ENCODE measurements at regions not wholly inside any gene's neighbourhood (a gene's known extent, or its start where the extent isn't known, plus 50 kb on each side); places are given as distances from the start of the nearest gene placed in this dataset.

- Histone ChIP-seq H3K27me3 (no peaks in the 10 kb centered on the region), H3K27ac (no peak overlapping the region), H3K4me3 (no peak overlapping the region), H3K9me3 (no peaks in the 10 kb centered on the region), H3K36me3 (no peaks in the 10 kb centered on the region), H3K4me1 (no peaks in the 10 kb centered on the region)
- no peak for DNase-seq
- no peak for TF ChIP-seq POLR2A (IDR thresholded peaks at IDR 0.05)
- TF ChIP-seq, protein P1, sequence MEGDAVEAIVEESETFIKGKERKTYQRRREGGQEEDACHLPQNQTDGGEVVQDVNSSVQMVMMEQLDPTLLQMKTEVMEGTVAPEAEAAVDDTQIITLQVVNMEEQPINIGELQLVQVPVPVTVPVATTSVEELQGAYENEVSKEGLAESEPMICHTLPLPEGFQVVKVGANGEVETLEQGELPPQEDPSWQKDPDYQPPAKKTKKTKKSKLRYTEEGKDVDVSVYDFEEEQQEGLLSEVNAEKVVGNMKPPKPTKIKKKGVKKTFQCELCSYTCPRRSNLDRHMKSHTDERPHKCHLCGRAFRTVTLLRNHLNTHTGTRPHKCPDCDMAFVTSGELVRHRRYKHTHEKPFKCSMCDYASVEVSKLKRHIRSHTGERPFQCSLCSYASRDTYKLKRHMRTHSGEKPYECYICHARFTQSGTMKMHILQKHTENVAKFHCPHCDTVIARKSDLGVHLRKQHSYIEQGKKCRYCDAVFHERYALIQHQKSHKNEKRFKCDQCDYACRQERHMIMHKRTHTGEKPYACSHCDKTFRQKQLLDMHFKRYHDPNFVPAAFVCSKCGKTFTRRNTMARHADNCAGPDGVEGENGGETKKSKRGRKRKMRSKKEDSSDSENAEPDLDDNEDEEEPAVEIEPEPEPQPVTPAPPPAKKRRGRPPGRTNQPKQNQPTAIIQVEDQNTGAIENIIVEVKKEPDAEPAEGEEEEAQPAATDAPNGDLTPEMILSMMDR (IDR thresholded peaks at IDR 0.05): no peak
Measured at GRCh38 chr12:17381211-17381610, 708.8 kb downstream of the RERGL start.

GRCh38 chr12:17372508-17372907, 717.5 kb downstream of the RERGL start:
- no peaks in the 10 kb centered on the region for H3K36me3 ChIP-seq
- H3K9me3 ChIP-seq: no peaks in the 10 kb centered on the region
- no peak for DNase-seq
- no peak overlapping the region for H3K4me3 ChIP-seq
- TF ChIP-seq, protein P1 (IDR thresholded peaks at IDR 0.05): no peak
- TF ChIP-seq POLR2A (IDR thresholded peaks at IDR 0.05): no peak
- H3K4me1 ChIP-seq: no peaks in the 10 kb centered on the region
- no peak overlapping the region for H3K27ac ChIP-seq
- no peaks in the 10 kb centered on the region for H3K27me3 ChIP-seq

GRCh38 chr12:17371491-17372215, 718.3 kb downstream of the RERGL start:
- no peaks in the 10 kb centered on the region for H3K36me3 ChIP-seq
- H3K27ac ChIP-seq: no peak overlapping the region
- TF ChIP-seq, protein P1 (IDR thresholded peaks at IDR 0.05): no peak
- TF ChIP-seq POLR2A (IDR thresholded peaks at IDR 0.05): no peak
- no peak overlapping the region for H3K4me3 ChIP-seq
- H3K27me3 ChIP-seq: no peaks in the 10 kb centered on the region
- H3K9me3 ChIP-seq: no peaks in the 10 kb centered on the region
- no peak for DNase-seq
- H3K4me1 ChIP-seq: no peaks in the 10 kb centered on the region

DNA sequence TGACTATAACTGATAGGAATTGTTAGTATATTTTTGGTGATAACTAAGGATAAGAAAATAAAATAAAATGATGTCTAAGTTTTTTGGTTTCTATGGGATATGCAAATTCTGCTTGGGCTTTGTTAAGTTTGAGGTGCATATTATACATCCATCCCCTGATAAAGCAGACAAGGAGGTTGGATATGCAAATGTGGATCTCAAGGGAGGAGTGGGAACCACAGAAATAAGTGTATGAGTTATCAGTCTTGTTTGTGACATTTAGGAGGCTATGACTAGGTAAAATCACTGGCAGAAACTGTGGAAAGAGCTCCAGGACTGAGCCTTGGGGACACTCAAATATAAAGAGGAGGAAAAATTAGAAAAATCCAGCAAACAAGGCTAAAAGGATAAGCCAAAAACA, 719.4 kb downstream of the RERGL start:
- Histone ChIP-seq H3K27ac (no peak overlapping the region), H3K4me1 (no peaks in the 10 kb centered on the region), H3K36me3 (no peaks in the 10 kb centered on the region), H3K27me3 (no peaks in the 10 kb centered on the region), H3K9me3 (no peaks in the 10 kb centered on the region), H3K4me3 (no peak overlapping the region)
- DNase-seq: no peak
- TF ChIP-seq POLR2A (IDR thresholded peaks at IDR 0.05): no peak
- TF ChIP-seq, protein P1 (IDR thresholded peaks at IDR 0.05): no peak

DNA sequence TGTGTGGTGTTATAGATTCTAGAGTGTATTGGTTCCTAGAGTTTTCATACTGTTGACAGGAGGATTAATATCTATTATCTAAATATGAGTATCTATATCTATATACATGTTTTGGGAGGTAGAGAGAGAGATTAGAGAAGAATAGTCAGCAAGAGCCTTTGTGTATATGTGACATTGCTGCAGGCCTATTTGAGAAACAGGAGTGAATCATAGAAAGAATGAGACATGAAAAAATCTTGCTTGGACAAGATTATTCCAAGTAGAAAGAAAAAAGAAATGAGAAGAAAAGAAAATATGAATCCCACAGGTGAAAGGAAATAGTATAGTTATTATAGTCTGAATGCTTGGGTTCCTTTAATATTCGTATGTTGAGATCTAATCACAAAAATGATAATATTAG, 720.4 kb downstream of the RERGL start:
- H3K4me1 ChIP-seq: no peaks in the 10 kb centered on the region
- TF ChIP-seq, protein P1 (IDR thresholded peaks at IDR 0.05): no peak
- TF ChIP-seq POLR2A (IDR thresholded peaks at IDR 0.05): no peak
- H3K27ac ChIP-seq: no peak overlapping the region
- H3K27me3 ChIP-seq: no peaks in the 10 kb centered on the region
- H3K36me3 ChIP-seq: no peaks in the 10 kb centered on the region
- DNase-seq: no peak
- no peaks in the 10 kb centered on the region for H3K9me3 ChIP-seq
- H3K4me3 ChIP-seq: no peak overlapping the region

DNA sequence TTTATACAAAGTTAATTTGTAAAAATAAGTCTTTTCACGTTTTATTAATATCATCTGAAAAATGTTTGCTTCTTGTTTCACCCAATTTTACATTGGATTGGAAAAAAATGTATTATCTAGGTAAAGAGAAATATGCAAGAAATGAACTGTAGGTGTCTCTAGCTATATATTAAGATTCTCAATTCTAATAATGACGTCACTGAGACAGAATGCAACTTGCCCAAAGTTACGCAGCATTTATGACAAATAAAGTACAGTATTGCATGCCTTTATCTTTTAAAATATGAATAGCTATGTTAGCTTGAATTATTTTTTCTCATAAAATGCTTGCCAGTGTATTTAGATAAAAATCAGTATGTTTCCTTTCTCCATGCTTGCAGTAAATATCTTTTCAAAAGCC, 728.8 kb downstream of the RERGL start:
- H3K27ac ChIP-seq: no peak overlapping the region
- H3K4me1 ChIP-seq: no peaks in the 10 kb centered on the region
- no peak for DNase-seq
- H3K9me3 ChIP-seq: no peaks in the 10 kb centered on the region
- no peaks in the 10 kb centered on the region for H3K36me3 ChIP-seq
- H3K4me3 ChIP-seq: no peak overlapping the region
- TF ChIP-seq, protein P1 (IDR thresholded peaks at IDR 0.05): no peak
- TF ChIP-seq POLR2A (IDR thresholded peaks at IDR 0.05): no peak
- H3K27me3 ChIP-seq: no peaks in the 10 kb centered on the region

Data from Peyer's patch (tissue), 4 donors.